Esophagus muscularis mucosa (tissue), 4 donors: ENCODE measurements at regions not wholly inside any gene's neighbourhood (a gene's known extent, or its start where the extent isn't known, plus 50 kb on each side); places are given as distances from the start of the nearest gene placed in this dataset.

Experiments used
- CTCF ChIP-seq, 3 experiments: fragments of 200-600 bp in 2 of 3; fragments of 450-650 bp in 1 of 3; sonication (generic) in 2 of 3; IDR thresholded peaks; one replicate each; pipeline ENCODE4 v1.5.1; 2017 to 2019; ENCODE audit warnings: antibody characterized with exemption in 3 of 3, mild to moderate bottlenecking in 2 of 3, moderate library complexity in 1 of 3
- EP300 ChIP-seq: sonication (generic); formaldehyde crosslinking; IDR thresholded peaks from one replicate; pipeline ENCODE4 v1.6.1; 2017; ENCODE audit warnings: antibody characterized with exemption
- POLR2A ChIP-seq: fragments of 450-650 bp; IDR thresholded peaks from one replicate; pipeline ENCODE4 v1.6.1; 2017; ENCODE audit warnings: antibody characterized with exemption, moderate library complexity, mild to moderate bottlenecking, low read depth
- POLR2AphosphoS5 ChIP-seq, 2 donors: sonication (generic); formaldehyde crosslinking; IDR thresholded peaks; one replicate each; pipeline ENCODE4 v1.6.1; 2017; ENCODE audit warnings: antibody characterized with exemption in 2 of 2

GRCh38 chr3:34034840-34035239 lies 236.4 kb downstream of the PDCD6IP start:
- TF ChIP-seq EP300 (no peak), CTCF (IDR thresholded peaks at IDR 0.05) (no peak), POLR2A (no peak), POLR2AphosphoS5 (IDR thresholded peaks at IDR 0.05) (no peak)
